ENCODE measurements at regions not wholly inside any gene's neighbourhood (a gene's known extent, or its start where the extent isn't known, plus 50 kb on each side); places are given as distances from the start of the nearest gene placed in this dataset.
"Not testable (repeated sequence)": the region's sequence is repeated elsewhere in the genome, so short reads cannot be mapped to it uniquely, and the experiment has no call there.

GRCh38 chr4:4004036-4004435 lies 222.7 kb downstream of the OTOP1 start:
- CTCF ChIA-PET; POLR2A ChIA-PET; DNase-seq (ENCODE audit: low read depth, low spot score); H3K4me3 ChIP-seq (ENCODE audit: low read depth, low read length); H3K27ac ChIP-seq (ENCODE audit: low read depth, low read length); H3K9me3 ChIP-seq (ENCODE audit: control insufficient read depth, insufficient read depth, low read length); H3K27me3 ChIP-seq (ENCODE audit: control insufficient read depth, insufficient read depth, low read length): not testable (repeated sequence)

GRCh38 chr4:4004702-4005101 lies 222.0 kb downstream of the OTOP1 start:
- H3K27me3 ChIP-seq (ENCODE audit: control insufficient read depth, insufficient read depth, low read length); H3K4me3 ChIP-seq (ENCODE audit: low read depth, low read length); CTCF ChIA-PET; DNase-seq (ENCODE audit: low read depth, low spot score); H3K9me3 ChIP-seq (ENCODE audit: control insufficient read depth, insufficient read depth, low read length); POLR2A ChIA-PET; H3K27ac ChIP-seq (ENCODE audit: low read depth, low read length): not testable (repeated sequence)

- H3K9me3 ChIP-seq (ENCODE audit: control insufficient read depth, insufficient read depth, low read length); CTCF ChIA-PET; DNase-seq (ENCODE audit: low read depth, low spot score); H3K27ac ChIP-seq (ENCODE audit: low read depth, low read length); H3K27me3 ChIP-seq (ENCODE audit: control insufficient read depth, insufficient read depth, low read length); H3K4me3 ChIP-seq (ENCODE audit: low read depth, low read length); POLR2A ChIA-PET: not testable (repeated sequence)
These were observed 220.4 kb downstream of the OTOP1 start for GRCh38 chr4:4006356-4006755.

- POLR2A ChIA-PET; H3K27me3 ChIP-seq (ENCODE audit: control insufficient read depth, insufficient read depth, low read length); CTCF ChIA-PET; H3K4me3 ChIP-seq (ENCODE audit: low read depth, low read length); DNase-seq (ENCODE audit: low read depth, low spot score); H3K27ac ChIP-seq (ENCODE audit: low read depth, low read length); H3K9me3 ChIP-seq (ENCODE audit: control insufficient read depth, insufficient read depth, low read length): not testable (repeated sequence)
These were observed 207.7 kb downstream of the OTOP1 start for GRCh38 chr4:4019071-4019470.

GRCh38 chr4:4021161-4021560 lies 205.6 kb downstream of the OTOP1 start:
- H3K9me3 ChIP-seq (ENCODE audit: control insufficient read depth, insufficient read depth, low read length); DNase-seq (ENCODE audit: low read depth, low spot score); POLR2A ChIA-PET; CTCF ChIA-PET; H3K27ac ChIP-seq (ENCODE audit: low read depth, low read length); H3K27me3 ChIP-seq (ENCODE audit: control insufficient read depth, insufficient read depth, low read length); H3K4me3 ChIP-seq (ENCODE audit: low read depth, low read length): not testable (repeated sequence)

GRCh38 chr4:4026708-4027107 lies 200.0 kb downstream of the OTOP1 start:
- H3K27me3 ChIP-seq (ENCODE audit: control insufficient read depth, insufficient read depth, low read length); H3K4me3 ChIP-seq (ENCODE audit: low read depth, low read length); H3K9me3 ChIP-seq (ENCODE audit: control insufficient read depth, insufficient read depth, low read length); H3K27ac ChIP-seq (ENCODE audit: low read depth, low read length); CTCF ChIA-PET; POLR2A ChIA-PET; DNase-seq (ENCODE audit: low read depth, low spot score): not testable (repeated sequence)

GRCh38 chr4:4028752-4029151 lies 198.0 kb downstream of the OTOP1 start:
- H3K9me3 ChIP-seq (ENCODE audit: control insufficient read depth, insufficient read depth, low read length); H3K27ac ChIP-seq (ENCODE audit: low read depth, low read length); POLR2A ChIA-PET; DNase-seq (ENCODE audit: low read depth, low spot score); H3K27me3 ChIP-seq (ENCODE audit: control insufficient read depth, insufficient read depth, low read length); H3K4me3 ChIP-seq (ENCODE audit: low read depth, low read length); CTCF ChIA-PET: not testable (repeated sequence)

GRCh38 chr4:4030509-4030908 lies 196.2 kb downstream of the OTOP1 start:
- H3K4me3 ChIP-seq (ENCODE audit: low read depth, low read length), result not testable (repeated sequence)

GRCh38 chr4:4031446-4032135 lies 195.1 kb downstream of the OTOP1 start:
- POLR2A ChIA-PET; H3K27me3 ChIP-seq (ENCODE audit: control insufficient read depth, insufficient read depth, low read length): not testable (repeated sequence)

More at GRCh38 chr4:4030509-4030908, 196.2 kb downstream of the OTOP1 start:
- H3K27ac ChIP-seq (ENCODE audit: low read depth, low read length); H3K9me3 ChIP-seq (ENCODE audit: control insufficient read depth, insufficient read depth, low read length); DNase-seq (ENCODE audit: low read depth, low spot score); POLR2A ChIA-PET; CTCF ChIA-PET; H3K27me3 ChIP-seq (ENCODE audit: control insufficient read depth, insufficient read depth, low read length): not testable (repeated sequence)

GRCh38 chr4:4032364-4032763 lies 194.4 kb downstream of the OTOP1 start:
- CTCF ChIA-PET; DNase-seq (ENCODE audit: low read depth, low spot score); H3K27ac ChIP-seq (ENCODE audit: low read depth, low read length); POLR2A ChIA-PET; H3K27me3 ChIP-seq (ENCODE audit: control insufficient read depth, insufficient read depth, low read length); H3K4me3 ChIP-seq (ENCODE audit: low read depth, low read length); H3K9me3 ChIP-seq (ENCODE audit: control insufficient read depth, insufficient read depth, low read length): not testable (repeated sequence)

More at GRCh38 chr4:4031446-4032135, 195.1 kb downstream of the OTOP1 start:
- H3K4me3 ChIP-seq (ENCODE audit: low read depth, low read length); H3K27ac ChIP-seq (ENCODE audit: low read depth, low read length); DNase-seq (ENCODE audit: low read depth, low spot score); CTCF ChIA-PET; H3K9me3 ChIP-seq (ENCODE audit: control insufficient read depth, insufficient read depth, low read length): not testable (repeated sequence)

- H3K9me3 ChIP-seq (ENCODE audit: control insufficient read depth, insufficient read depth, low read length); CTCF ChIA-PET; H3K4me3 ChIP-seq (ENCODE audit: low read depth, low read length); POLR2A ChIA-PET; DNase-seq (ENCODE audit: low read depth, low spot score); H3K27me3 ChIP-seq (ENCODE audit: control insufficient read depth, insufficient read depth, low read length); H3K27ac ChIP-seq (ENCODE audit: low read depth, low read length): not testable (repeated sequence)
These were observed 193.7 kb downstream of the OTOP1 start for GRCh38 chr4:4032801-4033605.

- POLR2A ChIA-PET; H3K27ac ChIP-seq (ENCODE audit: low read depth, low read length); CTCF ChIA-PET; H3K9me3 ChIP-seq (ENCODE audit: control insufficient read depth, insufficient read depth, low read length); H3K27me3 ChIP-seq (ENCODE audit: control insufficient read depth, insufficient read depth, low read length); H3K4me3 ChIP-seq (ENCODE audit: low read depth, low read length); DNase-seq (ENCODE audit: low read depth, low spot score): not testable (repeated sequence)
These were observed 189.2 kb downstream of the OTOP1 start for GRCh38 chr4:4037399-4038138.

Measured in AG04450 (cell line).